IPS-20b (cell line): ENCODE measurements at regions not wholly inside any gene's neighbourhood (a gene's known extent, or its start where the extent isn't known, plus 50 kb on each side); places are given as distances from the start of the nearest gene placed in this dataset.
"Not testable (repeated sequence)": the region's sequence is repeated elsewhere in the genome, so short reads cannot be mapped to it uniquely, and the experiment has no call there.

Experiments used
- H3K27ac ChIP-seq: one replicate; pipeline ENCODE4 v1.5.1; 2013; ENCODE audit warnings: low read length
- H3K27me3 ChIP-seq: 2 replicates; pipeline ENCODE4 v1.6.1; 2013; ENCODE audit warnings: mild to moderate bottlenecking, low read length, inconsistent platforms; ENCODE audit not compliant: insufficient read depth
- H3K36me3 ChIP-seq: 2 replicates; pipeline ENCODE4 v1.6.1; 2013; ENCODE audit warnings: low read depth, mild to moderate bottlenecking, inconsistent platforms, low read length, moderate library complexity; ENCODE audit not compliant: insufficient read depth
- H3K4me1 ChIP-seq: 2 replicates; pipeline ENCODE4 v1.6.1; 2013; ENCODE audit warnings: mild to moderate bottlenecking, control low read depth, inconsistent platforms, low read length, moderate library complexity; ENCODE audit not compliant: insufficient read depth
- H3K4me3 ChIP-seq: 2 replicates; pipeline ENCODE4 v1.5.1; 2013; ENCODE audit warnings: mild to moderate bottlenecking, low read length, inconsistent platforms
- H3K9ac ChIP-seq: 2 replicates; pipeline ENCODE4 v1.6.1; 2013; ENCODE audit warnings: low read depth, mild to moderate bottlenecking, inconsistent platforms, low read length, moderate library complexity
- H3K9me3 ChIP-seq: 2 replicates; pipeline ENCODE4 v1.6.1; 2013; ENCODE audit warnings: mild to moderate bottlenecking, low read depth, low read length, inconsistent platforms; ENCODE audit not compliant: insufficient read depth

DNA sequence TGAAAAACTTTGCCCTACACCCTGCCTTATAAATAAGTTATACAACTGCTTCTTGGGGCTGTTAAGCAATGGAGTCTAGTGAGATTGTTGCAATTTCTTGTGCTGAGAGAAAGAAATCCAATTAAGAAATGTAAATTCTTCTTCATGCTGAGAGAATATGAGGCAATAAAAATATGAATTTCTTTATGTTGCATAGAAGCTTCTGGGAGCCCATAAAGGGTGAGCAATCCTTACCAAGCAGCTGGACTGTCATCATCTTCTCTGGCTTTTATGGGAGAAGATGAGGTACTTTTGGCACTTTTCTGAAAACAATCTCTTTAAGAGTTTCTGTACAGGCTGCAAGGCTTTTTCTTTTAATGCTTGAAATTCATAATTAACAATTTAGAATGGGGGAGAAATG lies 204.3 kb downstream of the DMRTA1 start:
- Histone ChIP-seq H3K4me1 (no peaks in the 10 kb centered on the region), H3K9ac (no peak overlapping the region), H3K9me3 (no peaks in the 10 kb centered on the region), H3K27me3 (no peaks in the 10 kb centered on the region), H3K27ac (no peak overlapping the region), H3K36me3 (no peaks in the 10 kb centered on the region), H3K4me3 (no peak overlapping the region)

DNA sequence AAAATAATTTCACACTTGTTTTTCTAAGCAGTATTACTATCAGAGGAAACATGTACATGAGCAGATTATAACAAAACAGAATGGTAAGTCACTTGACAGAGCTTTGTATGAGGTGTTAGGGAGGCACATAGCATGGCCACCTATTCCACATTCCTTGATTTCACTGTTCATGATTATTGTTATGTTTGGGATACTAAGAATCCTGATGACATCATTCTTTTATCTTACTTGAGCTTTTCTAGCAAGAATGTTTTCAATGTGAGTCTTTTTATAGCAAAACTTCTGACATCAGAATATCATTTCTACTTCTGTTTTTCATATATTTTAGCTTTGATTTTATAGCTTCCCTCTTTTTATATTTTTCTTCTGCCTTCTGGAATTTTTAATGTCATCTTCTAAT lies 208.2 kb downstream of the DMRTA1 start:
- Histone ChIP-seq H3K9ac (no peak overlapping the region), H3K9me3 (no peaks in the 10 kb centered on the region), H3K27me3 (no peaks in the 10 kb centered on the region), H3K27ac (no peak overlapping the region), H3K4me1 (peaks cover 2% of the 10 kb centered on the region; the same call in 1 of the 2 replicates), H3K4me3 (no peak overlapping the region), H3K36me3 (no peaks in the 10 kb centered on the region)

DNA sequence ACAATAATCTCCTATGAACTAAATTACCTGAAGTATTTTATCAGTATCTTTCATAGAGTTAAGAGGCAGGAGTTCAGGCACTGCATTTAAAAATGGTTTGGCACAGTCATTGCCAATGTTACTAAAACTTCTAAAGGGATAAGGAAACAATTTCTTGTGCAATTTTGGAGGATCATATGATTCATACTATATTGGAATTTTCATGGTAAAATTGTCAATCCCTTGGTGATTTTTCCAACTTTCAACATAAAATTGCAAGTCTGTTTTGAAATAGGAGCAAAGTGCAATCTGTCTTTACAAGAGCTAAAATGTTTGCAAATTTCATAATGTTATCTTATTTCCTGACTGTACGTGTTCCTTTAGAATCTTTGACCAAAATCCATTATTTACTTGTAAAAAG lies 211.1 kb downstream of the DMRTA1 start:
- Histone ChIP-seq H3K9ac (no peak overlapping the region), H3K4me3 (no peak overlapping the region), H3K27me3 (no peaks in the 10 kb centered on the region), H3K36me3 (no peaks in the 10 kb centered on the region), H3K9me3 (no peaks in the 10 kb centered on the region), H3K4me1 (peaks cover 2% of the 10 kb centered on the region; the same call in 1 of the 2 replicates), H3K27ac (no peak overlapping the region)

DNA sequence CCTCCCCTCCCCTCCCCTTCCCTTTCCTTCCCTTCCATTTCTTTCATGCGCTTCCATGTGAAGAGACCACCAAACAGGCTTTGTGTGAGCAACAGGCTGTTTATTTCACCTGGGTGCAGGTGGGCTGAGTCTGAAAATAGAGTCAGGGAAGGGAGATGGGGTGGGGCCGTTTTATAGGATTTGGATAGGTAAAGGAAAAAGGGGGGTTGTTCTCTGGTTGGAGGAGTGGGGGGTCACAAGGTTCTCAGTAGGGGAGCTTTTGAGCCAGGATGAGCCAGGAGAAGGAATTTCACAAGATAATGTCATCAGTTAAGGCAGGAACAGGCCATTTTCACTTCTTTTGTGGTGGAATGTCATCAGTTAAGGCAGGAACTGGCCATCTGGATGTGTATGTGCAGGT lies 211.9 kb downstream of the DMRTA1 start:
- not testable (repeated sequence) for H3K9me3 ChIP-seq, H3K4me1 ChIP-seq, H3K36me3 ChIP-seq, H3K9ac ChIP-seq, H3K27me3 ChIP-seq, H3K27ac ChIP-seq, H3K4me3 ChIP-seq

DNA sequence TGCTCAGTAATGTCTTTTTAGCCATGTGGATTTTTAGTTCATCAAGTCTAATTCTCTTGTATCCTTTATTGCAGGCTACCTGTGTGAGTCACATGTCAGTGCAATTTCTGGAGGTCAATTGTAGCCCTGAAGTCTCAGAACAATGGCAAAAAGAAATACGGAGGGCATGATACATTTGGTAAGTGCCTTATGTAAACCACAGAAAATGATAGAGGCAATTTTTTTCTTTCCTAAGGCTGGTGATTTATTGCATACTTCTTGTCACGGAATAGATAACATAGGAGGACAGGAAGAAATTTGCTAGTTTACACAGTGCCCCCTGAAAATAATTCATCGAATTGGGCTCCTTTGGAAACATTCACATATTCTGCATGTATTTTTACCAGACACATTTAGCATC lies 235.9 kb downstream of the DMRTA1 start:
- H3K36me3 ChIP-seq: no peaks in the 10 kb centered on the region
- no peak overlapping the region for H3K4me3 ChIP-seq
- no peak overlapping the region for H3K9ac ChIP-seq
- no peaks in the 10 kb centered on the region for H3K27me3 ChIP-seq
- peaks cover 8% of the 10 kb centered on the region; the same call in 1 of the 2 replicates for H3K4me1 ChIP-seq
- no peaks in the 10 kb centered on the region for H3K9me3 ChIP-seq
- no peak overlapping the region for H3K27ac ChIP-seq

DNA sequence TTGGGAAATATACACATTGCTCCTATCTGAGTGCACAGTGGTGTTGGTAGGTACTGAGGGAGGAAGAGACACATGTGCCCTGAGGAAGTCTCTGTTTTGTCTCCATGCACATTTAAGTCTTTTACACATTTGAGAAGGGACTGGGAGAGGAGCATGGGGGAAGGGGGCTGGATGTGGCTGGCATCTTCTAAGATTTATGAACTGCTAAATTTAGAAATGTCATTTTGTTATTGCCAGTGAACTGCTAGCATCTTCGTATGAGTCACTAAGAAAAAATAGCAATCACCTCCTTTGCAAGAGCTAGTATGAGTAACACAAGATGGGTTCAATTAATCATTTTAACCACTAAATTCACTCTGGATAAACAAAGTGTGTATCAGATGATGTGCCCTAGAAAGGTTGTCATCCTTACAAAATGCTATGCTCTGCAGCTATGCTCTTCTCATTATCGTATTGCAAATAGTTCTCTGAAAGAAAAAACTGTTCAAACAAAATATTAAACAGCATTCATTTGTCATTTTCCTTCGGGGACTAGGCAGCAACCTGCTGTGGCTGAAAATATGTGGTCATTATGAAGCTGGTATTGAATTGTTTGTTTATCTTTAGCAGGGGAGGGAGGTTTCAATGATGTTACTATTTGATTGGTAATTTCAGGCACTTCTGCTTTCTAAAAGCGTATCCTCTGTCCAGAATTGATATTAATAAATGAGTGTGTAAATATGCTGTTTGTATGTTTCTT lies 236.5 kb downstream of the DMRTA1 start:
- no peaks in the 10 kb centered on the region for H3K9me3 ChIP-seq
- no peaks in the 10 kb centered on the region for H3K27me3 ChIP-seq
- H3K27ac ChIP-seq: no peak overlapping the region
- H3K4me3 ChIP-seq: no peak overlapping the region
- H3K36me3 ChIP-seq: no peaks in the 10 kb centered on the region
- H3K9ac ChIP-seq: no peak overlapping the region
- H3K4me1 ChIP-seq: peaks cover 8% of the 10 kb centered on the region; the same call in 1 of the 2 replicates

DNA sequence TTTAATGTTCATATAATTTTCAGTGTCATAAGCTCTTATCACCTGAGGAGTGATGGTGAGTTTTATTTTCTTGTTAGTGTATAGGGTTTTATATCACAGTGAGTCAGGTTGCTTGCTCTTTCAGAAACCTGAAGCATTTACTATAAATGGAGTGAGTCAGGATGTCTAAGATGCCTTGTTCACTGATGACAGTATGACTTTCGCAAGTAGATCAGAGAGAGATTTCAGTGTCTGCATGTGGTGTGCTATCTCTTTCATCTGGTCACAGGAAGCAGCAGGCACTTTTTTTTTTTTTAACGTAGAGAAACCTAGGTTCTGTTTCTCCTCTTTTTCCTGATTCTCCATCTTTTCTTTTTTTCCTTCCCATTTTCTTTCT lies 237.1 kb downstream of the DMRTA1 start:
- Histone ChIP-seq H3K9me3 (no peaks in the 10 kb centered on the region), H3K27ac (no peak overlapping the region), H3K36me3 (no peaks in the 10 kb centered on the region), H3K4me3 (no peak overlapping the region), H3K9ac (no peak overlapping the region), H3K4me1 (peaks cover 8% of the 10 kb centered on the region; the same call in 1 of the 2 replicates), H3K27me3 (no peaks in the 10 kb centered on the region)

DNA sequence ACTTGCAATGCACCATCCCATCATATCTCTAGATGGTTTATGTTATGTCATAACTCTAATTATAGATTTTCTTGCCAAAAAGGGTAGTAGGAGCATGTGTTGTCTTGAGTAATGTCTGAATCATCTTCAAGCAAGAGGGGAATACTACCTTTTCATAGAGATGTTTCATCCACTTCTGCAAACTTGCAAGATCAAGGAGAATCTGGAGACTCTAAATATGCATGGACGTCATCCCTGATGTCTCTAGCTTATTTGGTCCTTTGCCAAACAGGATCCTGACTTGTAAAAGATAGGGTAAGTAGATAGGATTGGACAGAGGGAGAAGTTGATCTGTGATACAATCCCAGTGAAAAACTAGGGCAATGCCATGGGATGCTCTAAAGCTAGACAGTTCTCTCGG lies 246.5 kb downstream of the DMRTA1 start:
- Histone ChIP-seq H3K27ac (no peak overlapping the region), H3K9ac (no peak overlapping the region), H3K27me3 (no peaks in the 10 kb centered on the region), H3K9me3 (no peaks in the 10 kb centered on the region), H3K4me1 (no peaks in the 10 kb centered on the region), H3K36me3 (no peaks in the 10 kb centered on the region), H3K4me3 (no peak overlapping the region)

DNA sequence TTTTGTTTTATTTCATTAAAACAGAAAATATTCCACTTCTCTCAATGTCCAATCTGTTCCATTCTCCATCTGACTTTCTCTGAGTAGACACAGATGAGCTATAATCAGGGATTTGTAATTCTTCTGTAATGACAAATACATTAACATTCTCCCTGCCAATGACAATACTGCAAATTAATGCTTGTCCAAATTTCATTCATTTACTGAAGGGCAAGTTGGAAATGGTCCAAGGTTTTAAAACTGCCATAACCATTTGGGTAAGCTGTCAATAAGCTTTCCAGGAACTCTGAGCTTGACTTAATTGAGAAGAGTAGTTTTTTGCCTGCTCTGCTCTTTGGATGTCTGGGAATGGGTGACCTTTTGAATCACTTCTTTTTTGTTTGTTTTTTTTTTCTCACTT lies 253.5 kb downstream of the DMRTA1 start:
- no peaks in the 10 kb centered on the region for H3K27me3 ChIP-seq
- no peak overlapping the region for H3K27ac ChIP-seq
- no peak overlapping the region for H3K9ac ChIP-seq
- H3K4me1 ChIP-seq: no peaks in the 10 kb centered on the region
- H3K36me3 ChIP-seq: no peaks in the 10 kb centered on the region
- H3K9me3 ChIP-seq: no peaks in the 10 kb centered on the region
- H3K4me3 ChIP-seq: no peak overlapping the region

DNA sequence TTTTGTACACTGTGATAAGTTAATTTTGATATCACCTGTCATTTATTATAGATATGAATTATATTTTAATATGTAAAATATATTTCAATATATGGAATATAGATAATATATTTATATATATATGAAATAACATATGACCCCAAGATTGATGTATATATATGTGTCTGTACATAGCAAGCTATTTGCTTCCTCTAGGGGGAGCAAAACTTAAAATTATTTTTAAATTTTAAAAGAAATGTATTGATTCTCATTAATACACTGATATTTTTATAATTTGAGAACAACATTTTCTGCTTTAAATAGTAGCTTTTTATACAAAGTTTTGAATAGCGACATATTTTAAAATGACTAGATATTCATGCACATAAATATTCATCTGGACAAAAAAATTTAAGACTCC lies 272.0 kb downstream of the DMRTA1 start:
- Histone ChIP-seq H3K4me3 (no peak overlapping the region), H3K9ac (no peak overlapping the region), H3K27ac (no peak overlapping the region), H3K4me1 (no peaks in the 10 kb centered on the region), H3K27me3 (no peaks in the 10 kb centered on the region), H3K36me3 (no peaks in the 10 kb centered on the region), H3K9me3 (no peaks in the 10 kb centered on the region)

DNA sequence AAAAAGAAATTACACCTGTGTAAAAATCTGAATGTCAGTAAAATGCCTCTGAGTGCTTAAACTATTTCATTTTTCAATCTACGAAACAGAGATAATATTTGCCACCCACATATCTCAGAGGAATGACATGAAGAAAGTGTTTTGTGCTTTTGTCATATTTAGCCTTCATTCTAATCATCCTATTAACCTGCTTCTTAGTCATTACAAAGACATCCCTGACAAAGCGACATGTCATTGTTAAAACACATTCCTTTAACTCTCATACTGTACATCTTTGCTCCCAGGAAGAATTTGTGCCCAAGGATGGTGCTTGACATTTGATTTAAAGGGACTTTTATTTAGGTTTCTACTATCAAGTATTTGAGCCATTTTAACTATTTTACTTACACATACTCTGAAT lies 275.9 kb downstream of the DMRTA1 start:
- Histone ChIP-seq H3K9ac (no peak overlapping the region), H3K9me3 (no peaks in the 10 kb centered on the region), H3K36me3 (no peaks in the 10 kb centered on the region), H3K4me1 (no peaks in the 10 kb centered on the region), H3K4me3 (no peak overlapping the region), H3K27ac (no peak overlapping the region), H3K27me3 (no peaks in the 10 kb centered on the region)

DNA sequence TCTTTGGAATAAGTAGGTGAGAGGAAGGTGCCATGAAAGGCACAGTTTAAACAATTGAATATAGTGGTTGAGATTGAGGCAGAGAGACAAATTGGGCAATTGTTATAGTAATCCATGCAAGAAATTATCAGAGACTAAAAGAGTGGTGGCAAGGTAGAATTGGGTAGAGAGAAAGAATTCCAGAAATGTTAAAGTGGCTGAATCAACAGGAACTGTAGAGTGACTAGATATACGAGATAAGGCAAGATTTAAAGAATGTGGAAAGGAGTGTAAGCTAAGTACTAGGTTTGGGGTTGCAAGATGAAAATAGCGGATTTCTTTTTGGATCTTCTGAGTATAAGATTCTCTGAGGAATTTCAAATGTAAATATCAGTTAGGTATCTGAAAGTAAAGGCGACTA lies 285.2 kb downstream of the DMRTA1 start:
- Histone ChIP-seq H3K4me3 (no peak overlapping the region), H3K9ac (no peak overlapping the region), H3K9me3 (no peaks in the 10 kb centered on the region), H3K4me1 (no peaks in the 10 kb centered on the region), H3K27me3 (no peaks in the 10 kb centered on the region), H3K36me3 (no peaks in the 10 kb centered on the region), H3K27ac (no peak overlapping the region)
